NT2/D1 (cell line): ENCODE measurements at regions not wholly inside any gene's neighbourhood (a gene's known extent, or its start where the extent isn't known, plus 50 kb on each side); places are given as distances from the start of the nearest gene placed in this dataset.
"Not testable (repeated sequence)": the region's sequence is repeated elsewhere in the genome, so short reads cannot be mapped to it uniquely, and the experiment has no call there.

ENCODE experiments used
- DNase-seq: peaks from one replicate; pipeline ENCODE4 v3.0.0-alpha.2; 2011; ENCODE audit warnings: low read depth, low spot score
- H3K27me3 ChIP-seq: 2 replicates; pipeline ENCODE4 v1.6.0; 2011; ENCODE audit warnings: mild to moderate bottlenecking; ENCODE audit not compliant: insufficient read length, insufficient read depth
- H3K36me3 ChIP-seq: 2 replicates; pipeline ENCODE4 v1.6.1; 2011; ENCODE audit warnings: mild to moderate bottlenecking, low read length, mixed read lengths; ENCODE audit not compliant: insufficient read depth, insufficient read length
- H3K4me1 ChIP-seq: 2 replicates; pipeline ENCODE4 v1.5.1; 2011; ENCODE audit not compliant: insufficient read depth, insufficient read length
- H3K4me3 ChIP-seq: 2 replicates; pipeline ENCODE4 v1.5.1; 2011; ENCODE audit warnings: low read depth; ENCODE audit not compliant: insufficient read length
- H3K9ac ChIP-seq: 2 replicates; pipeline ENCODE4 v1.6.0; 2011; ENCODE audit warnings: low read depth; ENCODE audit not compliant: insufficient read length
- H3K9me3 ChIP-seq: 2 replicates; pipeline ENCODE4 v1.5.1; 2011; ENCODE audit warnings: mild to moderate bottlenecking, low read length; ENCODE audit not compliant: insufficient read depth
- SUZ12 ChIP-seq: IDR thresholded peaks from 2 replicates; pipeline ENCODE4 v1.6.1; 2011; ENCODE audit not compliant: insufficient read length, insufficient read depth; ENCODE audit errors: extremely low read depth
- YY1 ChIP-seq: IDR thresholded peaks from 2 replicates; pipeline ENCODE4 v1.6.1; 2011; ENCODE audit not compliant: insufficient read length, insufficient read depth
- ZNF274 ChIP-seq: IDR thresholded peaks from 2 replicates; pipeline ENCODE4 v1.6.1; 2011; ENCODE audit warnings: mild to moderate bottlenecking, low read depth, low read length

GRCh38 chr1:209106861-209107260 lies 476.7 kb upstream of the CAMK1G start:
- Histone ChIP-seq H3K36me3 (no peaks in the 10 kb centered on the region), H3K9me3 (no peaks in the 10 kb centered on the region), H3K4me1 (peaks cover 3% of the 10 kb centered on the region), H3K9ac (no peak overlapping the region), H3K4me3 (no peak overlapping the region), H3K27me3 (peaks cover 3% of the 10 kb centered on the region)
- DNase-seq = no peak
- TF ChIP-seq ZNF274 (no peak), SUZ12 (no peak), YY1 (no peak)

GRCh38 chr1:209107535-209107934 lies 476.0 kb upstream of the CAMK1G start:
- Histone ChIP-seq H3K9ac (no peak overlapping the region), H3K4me1 (peaks cover 3% of the 10 kb centered on the region), H3K27me3 (peaks cover 3% of the 10 kb centered on the region), H3K4me3 (no peak overlapping the region), H3K9me3 (no peaks in the 10 kb centered on the region), H3K36me3 (no peaks in the 10 kb centered on the region)
- no peak for TF ChIP-seq ZNF274
- no peak for DNase-seq

GRCh38 chr1:209109001-209109785 lies 474.3 kb upstream of the CAMK1G start:
- Histone ChIP-seq H3K27me3 (no peaks in the 10 kb centered on the region), H3K9me3 (no peaks in the 10 kb centered on the region), H3K4me1 (peaks cover 3% of the 10 kb centered on the region), H3K36me3 (no peaks in the 10 kb centered on the region), H3K9ac (no peak overlapping the region), H3K4me3 (no peak overlapping the region)
- DNase-seq = no peak
- TF ChIP-seq ZNF274 (no peak), SUZ12 (no peak), YY1 (no peak)

GRCh38 chr1:209113521-209113920 lies 470.0 kb upstream of the CAMK1G start:
- H3K4me3 ChIP-seq = no peak overlapping the region
- no peak for TF ChIP-seq SUZ12
- no peak for TF ChIP-seq ZNF274
- TF ChIP-seq YY1 = no peak

GRCh38 chr1:209116705-209117104 lies 466.8 kb upstream of the CAMK1G start:
- no peak for DNase-seq
- H3K4me3 ChIP-seq = no peak overlapping the region
- H3K36me3 ChIP-seq = no peaks in the 10 kb centered on the region
- no peak overlapping the region for H3K9ac ChIP-seq
- no peaks in the 10 kb centered on the region for H3K9me3 ChIP-seq
- H3K4me1 ChIP-seq = no peaks in the 10 kb centered on the region
- no peaks in the 10 kb centered on the region for H3K27me3 ChIP-seq
- no peak for TF ChIP-seq ZNF274
- TF ChIP-seq YY1 = no peak
- TF ChIP-seq SUZ12 = no peak

More at GRCh38 chr1:209113521-209113920, 470.0 kb upstream of the CAMK1G start:
- no peaks in the 10 kb centered on the region for H3K4me1 ChIP-seq
- DNase-seq = no peak
- no peaks in the 10 kb centered on the region for H3K27me3 ChIP-seq
- H3K9me3 ChIP-seq = no peaks in the 10 kb centered on the region
- H3K36me3 ChIP-seq = no peaks in the 10 kb centered on the region
- H3K9ac ChIP-seq = no peak overlapping the region

- TF ChIP-seq ZNF274 = no peak
- TF ChIP-seq SUZ12 = no peak
- TF ChIP-seq YY1 = no peak
- H3K27me3 ChIP-seq = no peaks in the 10 kb centered on the region
- H3K4me3 ChIP-seq = no peak overlapping the region
- no peak overlapping the region for H3K9ac ChIP-seq
- H3K36me3 ChIP-seq = no peaks in the 10 kb centered on the region
- peaks cover 9% of the 10 kb centered on the region; the same call in 1 of the 2 replicates for H3K9me3 ChIP-seq
- DNase-seq = no peak
- H3K4me1 ChIP-seq = no peaks in the 10 kb centered on the region
Measured at GRCh38 chr1:209123601-209124000, 459.9 kb upstream of the CAMK1G start.

- H3K4me1 ChIP-seq, H3K9ac ChIP-seq, H3K4me3 ChIP-seq, H3K27me3 ChIP-seq, H3K36me3 ChIP-seq, DNase-seq: not testable (repeated sequence)
- peaks cover 24% of the 10 kb centered on the region; the same call in 1 of the 2 replicates for H3K9me3 ChIP-seq
Measured at GRCh38 chr1:209129091-209129490, 454.4 kb upstream of the CAMK1G start.

GRCh38 chr1:209130886-209131285 lies 452.6 kb upstream of the CAMK1G start:
- Histone ChIP-seq H3K27me3 (no peaks in the 10 kb centered on the region), H3K36me3 (no peaks in the 10 kb centered on the region), H3K9ac (no peak overlapping the region), H3K4me3 (no peak overlapping the region), H3K9me3 (peaks cover 24% of the 10 kb centered on the region; the same call in 1 of the 2 replicates), H3K4me1 (no peaks in the 10 kb centered on the region)
- peak; percentile 40 for DNase-seq
- no peak for TF ChIP-seq YY1
- TF ChIP-seq ZNF274 = no peak
